GM12864 (cell line): ENCODE measurements at regions not wholly inside any gene's neighbourhood (a gene's known extent, or its start where the extent isn't known, plus 50 kb on each side); places are given as distances from the start of the nearest gene placed in this dataset.

ENCODE experiments used
- DNase-seq: peaks from one replicate; pipeline ENCODE4 v3.0.0-alpha.2; 2011; ENCODE audit warnings: low read depth
- H3K4me3 ChIP-seq: 2 replicates; pipeline ENCODE4 v1.5.1; 2011; ENCODE audit warnings: mild to moderate bottlenecking, low read depth, low read length, control low read depth
- CTCF ChIP-seq: IDR thresholded peaks from 2 replicates; pipeline ENCODE4 v1.5.1; 2011; ENCODE audit warnings: low read depth, mild to moderate bottlenecking, moderate library complexity, low read length, control low read depth, inconsistent platforms; ENCODE audit errors: missing control alignments

- no peak for TF ChIP-seq CTCF
- H3K4me3 ChIP-seq = no peak overlapping the region
- DNase-seq = no peak
These were observed 419.8 kb upstream of the SEL1L start for GRCh38 chr14:81953419-81953818.

GRCh38 chr14:81955123-81955522 is 421.5 kb upstream of the SEL1L start:
- DNase-seq = no peak
- H3K4me3 ChIP-seq = no peak overlapping the region
- no peak for TF ChIP-seq CTCF

GRCh38 chr14:81960781-81961180 is 427.1 kb upstream of the SEL1L start:
- TF ChIP-seq CTCF = no peak
- DNase-seq = no peak
- H3K4me3 ChIP-seq = no peak overlapping the region

GRCh38 chr14:81963846-81964245 is 430.2 kb upstream of the SEL1L start:
- DNase-seq = no peak
- no peak overlapping the region for H3K4me3 ChIP-seq
- TF ChIP-seq CTCF = no peak

- no peak for TF ChIP-seq CTCF
- H3K4me3 ChIP-seq = no peak overlapping the region
- DNase-seq = no peak
These were observed 436.7 kb upstream of the SEL1L start for GRCh38 chr14:81970307-81970706.

GRCh38 chr14:81971911-81972310 is 438.3 kb upstream of the SEL1L start:
- DNase-seq = no peak
- H3K4me3 ChIP-seq = no peak overlapping the region
- TF ChIP-seq CTCF = no peak

- H3K4me3 ChIP-seq = no peak overlapping the region
- TF ChIP-seq CTCF = no peak
- DNase-seq = no peak
These were observed 438.9 kb upstream of the SEL1L start for GRCh38 chr14:81972601-81973000.
